ENCODE measurements at regions not wholly inside any gene's neighbourhood (a gene's known extent, or its start where the extent isn't known, plus 50 kb on each side); places are given as distances from the start of the nearest gene placed in this dataset.

DNA sequence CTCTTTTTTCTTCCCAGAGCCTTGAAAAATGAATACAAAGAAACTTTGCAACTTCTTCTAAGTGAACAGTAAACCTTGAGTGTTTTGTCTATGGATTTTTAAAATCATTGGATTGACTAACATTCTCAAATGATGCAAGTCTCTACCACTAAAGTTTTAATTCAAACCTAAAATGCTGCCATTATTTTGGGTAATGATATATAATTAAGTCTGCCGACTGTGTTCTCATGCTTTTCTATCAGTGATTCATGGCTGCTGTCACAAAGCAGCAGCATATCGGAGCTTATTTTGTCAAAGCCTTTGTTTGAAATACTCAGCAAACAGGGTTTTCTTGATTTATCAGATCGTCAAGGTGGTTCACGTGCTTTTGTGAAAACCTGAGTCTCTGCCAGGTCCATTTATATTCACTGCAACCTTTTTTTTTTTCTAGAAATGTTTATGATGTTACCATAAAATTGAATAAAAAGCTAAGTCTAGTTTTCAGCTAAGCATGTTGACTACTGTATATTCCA, 96.3 kb downstream of the GJA1 start:
- no peak for TF ChIP-seq POLR2A (IDR thresholded peaks at IDR 0.05)
- TF ChIP-seq, protein P1, sequence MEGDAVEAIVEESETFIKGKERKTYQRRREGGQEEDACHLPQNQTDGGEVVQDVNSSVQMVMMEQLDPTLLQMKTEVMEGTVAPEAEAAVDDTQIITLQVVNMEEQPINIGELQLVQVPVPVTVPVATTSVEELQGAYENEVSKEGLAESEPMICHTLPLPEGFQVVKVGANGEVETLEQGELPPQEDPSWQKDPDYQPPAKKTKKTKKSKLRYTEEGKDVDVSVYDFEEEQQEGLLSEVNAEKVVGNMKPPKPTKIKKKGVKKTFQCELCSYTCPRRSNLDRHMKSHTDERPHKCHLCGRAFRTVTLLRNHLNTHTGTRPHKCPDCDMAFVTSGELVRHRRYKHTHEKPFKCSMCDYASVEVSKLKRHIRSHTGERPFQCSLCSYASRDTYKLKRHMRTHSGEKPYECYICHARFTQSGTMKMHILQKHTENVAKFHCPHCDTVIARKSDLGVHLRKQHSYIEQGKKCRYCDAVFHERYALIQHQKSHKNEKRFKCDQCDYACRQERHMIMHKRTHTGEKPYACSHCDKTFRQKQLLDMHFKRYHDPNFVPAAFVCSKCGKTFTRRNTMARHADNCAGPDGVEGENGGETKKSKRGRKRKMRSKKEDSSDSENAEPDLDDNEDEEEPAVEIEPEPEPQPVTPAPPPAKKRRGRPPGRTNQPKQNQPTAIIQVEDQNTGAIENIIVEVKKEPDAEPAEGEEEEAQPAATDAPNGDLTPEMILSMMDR (IDR thresholded peaks at IDR 0.05 in 4 of 5, conservative IDR thresholded peaks at IDR 0.05 in 1 of 5) = no peak
